HUDEP-2 (cell line): ENCODE measurements at regions not wholly inside any gene's neighbourhood (a gene's known extent, or its start where the extent isn't known, plus 50 kb on each side); places are given as distances from the start of the nearest gene placed in this dataset.

Experiments
- DNase-seq, 76 experiments: peaks; one replicate each; lab custom pipeline; 2025; ENCODE audit not compliant: unreplicated experiment in 76 of 76; lab: John Stamatoyannopoulos, UW

DNA sequence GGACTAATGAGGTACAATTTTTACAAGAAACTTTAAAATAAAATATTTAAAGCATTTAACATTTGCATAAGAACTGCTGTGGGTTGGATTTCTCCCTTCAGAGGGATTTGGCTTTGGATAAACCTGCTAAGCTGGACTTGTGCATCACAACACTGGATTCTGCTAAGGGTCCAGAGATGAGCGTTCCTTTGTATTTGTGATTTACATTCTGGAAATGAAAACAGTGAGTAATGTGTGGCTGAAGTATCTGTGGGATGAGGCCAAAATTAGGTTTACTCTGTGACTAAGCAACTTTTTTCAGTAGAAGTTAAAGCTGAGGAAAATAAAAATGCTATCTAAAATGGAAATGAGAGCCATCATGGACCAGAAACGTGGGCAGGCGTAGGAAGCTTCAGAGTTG, 494.3 kb downstream of the EPM2A start:
- DNase-seq, result no peak

DNA sequence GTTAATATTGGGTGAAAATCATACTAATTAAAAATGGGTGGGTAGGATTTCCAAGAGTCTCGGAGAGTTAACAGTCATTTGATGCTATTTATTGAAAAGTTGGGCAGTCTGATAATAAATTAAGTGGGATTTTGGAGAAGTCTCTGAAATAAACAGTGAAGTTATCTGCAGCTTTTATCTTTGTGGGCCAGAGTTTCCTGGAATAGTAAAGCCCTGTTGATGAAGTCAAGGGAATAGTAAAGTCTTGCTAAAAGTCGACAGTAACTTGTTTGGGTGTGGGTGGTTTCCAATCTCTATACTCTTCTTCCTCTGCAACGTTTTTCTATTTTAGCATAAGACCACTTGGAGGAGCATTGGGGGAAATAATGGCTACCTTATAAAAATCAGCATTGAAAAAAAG, 493.6 kb downstream of the EPM2A start:
- no peak for DNase-seq

DNA sequence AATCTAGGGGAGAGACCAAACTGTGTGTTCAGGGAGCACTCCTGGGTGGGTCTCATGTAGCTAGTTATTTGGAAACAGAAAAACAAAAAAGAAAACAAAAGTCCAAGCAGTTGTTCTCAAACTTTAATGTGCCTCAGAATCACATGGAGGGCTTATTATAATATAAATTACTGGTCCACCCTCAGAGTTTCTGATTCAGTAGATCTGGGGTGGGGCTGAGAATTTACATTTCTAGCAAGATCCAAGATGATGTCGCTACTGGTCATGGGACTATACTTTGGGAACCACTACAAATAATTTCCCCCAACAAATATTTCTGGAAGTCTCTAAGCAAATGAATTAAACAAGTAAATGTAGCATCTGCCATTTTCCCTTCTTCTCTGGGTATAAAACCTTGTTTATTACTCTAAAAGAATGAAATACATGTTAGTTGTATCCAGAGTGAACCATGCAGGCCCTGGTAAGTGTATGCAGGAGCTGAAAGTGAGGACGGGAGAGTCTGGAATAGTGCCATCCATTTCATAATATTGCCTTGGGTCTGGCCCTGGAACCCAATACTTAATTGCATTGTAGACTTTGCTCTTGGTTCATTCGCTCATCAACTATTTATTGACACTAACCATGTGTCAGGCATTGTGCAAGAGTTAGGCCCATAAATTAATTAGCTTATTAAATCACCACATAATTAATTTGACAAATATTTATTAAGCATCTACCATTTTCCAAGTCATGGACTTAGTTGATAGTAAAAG, 490.8 kb downstream of the EPM2A start:
- DNase-seq, result no peak

DNA sequence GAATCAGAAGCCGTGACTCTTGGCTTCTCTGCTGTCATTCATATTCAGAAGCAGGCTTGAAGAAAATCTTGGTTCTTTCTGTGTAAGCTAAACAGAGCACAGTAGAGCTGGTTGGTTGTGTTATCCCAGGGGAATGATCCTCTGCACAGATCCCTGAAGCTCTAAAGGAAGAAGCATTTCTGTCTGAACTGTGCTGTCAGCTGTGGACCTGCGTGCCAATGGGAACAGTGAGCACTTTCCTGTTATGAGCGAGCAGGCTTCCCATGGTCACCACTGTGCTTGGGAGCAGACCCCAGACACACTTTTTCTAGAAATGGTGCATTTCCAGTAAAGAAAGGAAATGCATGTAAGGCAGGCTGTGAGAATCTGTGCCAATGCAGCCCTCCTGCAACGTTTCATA, 490.2 kb downstream of the EPM2A start:
- DNase-seq, result no peak

DNA sequence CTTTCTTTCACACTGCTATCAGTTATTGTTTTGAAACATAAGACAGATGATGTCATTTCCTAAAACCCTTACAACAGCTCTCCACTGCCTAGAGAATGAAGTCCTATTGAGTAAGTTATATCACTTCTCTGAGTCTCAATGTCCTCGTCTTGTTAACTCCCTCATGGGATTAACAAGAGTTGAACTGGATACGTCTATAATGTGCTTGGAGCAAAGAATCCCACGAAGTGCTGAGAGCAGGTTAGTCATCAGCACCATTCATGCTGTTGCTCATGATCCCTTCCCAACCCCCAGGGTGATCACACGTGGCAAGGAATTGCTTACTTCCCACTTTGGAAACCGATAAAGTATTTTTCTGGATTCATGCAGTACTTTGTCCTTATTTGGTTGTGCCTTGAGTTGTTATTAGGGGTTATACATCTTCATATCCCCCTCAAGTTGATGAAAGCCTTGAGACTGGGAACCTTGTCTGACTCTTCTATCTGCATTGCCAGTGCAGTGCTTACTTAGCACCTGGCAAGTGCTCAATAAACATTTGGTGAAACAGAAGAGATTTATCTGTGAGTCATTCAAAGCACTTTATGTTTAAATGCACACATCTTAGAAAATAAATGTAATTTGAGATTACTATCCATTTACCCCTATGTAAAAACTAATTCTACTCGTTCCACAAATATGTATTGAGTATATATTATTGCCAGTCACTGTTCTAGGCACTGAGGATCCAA, 487.5 kb downstream of the EPM2A start:
- no peak for DNase-seq

DNA sequence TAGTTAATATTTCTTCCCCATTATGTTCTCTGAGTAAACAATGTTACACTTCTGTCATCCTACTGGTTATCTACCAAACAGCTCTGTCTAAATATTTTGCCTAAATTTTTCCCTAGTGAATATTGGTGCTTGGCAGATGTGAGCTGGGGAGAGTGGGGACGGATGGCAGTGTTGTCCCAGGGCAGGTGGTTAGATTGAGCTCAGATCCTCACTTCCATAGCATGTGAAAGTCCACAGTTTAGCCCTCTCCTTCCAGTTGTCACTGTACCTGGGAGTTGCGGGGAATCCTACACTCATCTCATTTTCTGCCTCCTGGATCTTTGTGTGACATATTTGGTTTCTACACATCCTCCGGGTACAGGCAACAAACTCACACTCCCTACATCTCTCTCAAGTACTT, 484.9 kb downstream of the EPM2A start:
- no peak for DNase-seq

DNA sequence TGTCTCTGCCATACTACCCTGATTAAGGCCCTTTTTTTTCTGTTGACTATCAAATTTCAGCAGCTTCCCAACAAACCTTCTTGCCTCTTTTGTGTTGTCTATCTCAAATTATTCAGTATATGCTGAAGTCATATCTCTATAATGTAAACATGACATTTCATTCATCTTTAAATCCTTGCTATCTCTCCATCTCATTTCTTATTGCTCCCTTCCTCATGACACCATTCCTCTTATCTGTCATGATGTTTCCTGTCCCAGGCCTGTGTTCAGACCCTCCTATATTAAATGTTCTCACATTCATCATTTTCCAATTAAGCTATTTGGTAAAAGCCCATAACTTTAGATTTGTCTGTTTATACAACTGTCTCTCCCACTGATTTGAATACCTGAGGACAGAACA, 482.6 kb downstream of the EPM2A start:
- DNase-seq, result no peak

DNA sequence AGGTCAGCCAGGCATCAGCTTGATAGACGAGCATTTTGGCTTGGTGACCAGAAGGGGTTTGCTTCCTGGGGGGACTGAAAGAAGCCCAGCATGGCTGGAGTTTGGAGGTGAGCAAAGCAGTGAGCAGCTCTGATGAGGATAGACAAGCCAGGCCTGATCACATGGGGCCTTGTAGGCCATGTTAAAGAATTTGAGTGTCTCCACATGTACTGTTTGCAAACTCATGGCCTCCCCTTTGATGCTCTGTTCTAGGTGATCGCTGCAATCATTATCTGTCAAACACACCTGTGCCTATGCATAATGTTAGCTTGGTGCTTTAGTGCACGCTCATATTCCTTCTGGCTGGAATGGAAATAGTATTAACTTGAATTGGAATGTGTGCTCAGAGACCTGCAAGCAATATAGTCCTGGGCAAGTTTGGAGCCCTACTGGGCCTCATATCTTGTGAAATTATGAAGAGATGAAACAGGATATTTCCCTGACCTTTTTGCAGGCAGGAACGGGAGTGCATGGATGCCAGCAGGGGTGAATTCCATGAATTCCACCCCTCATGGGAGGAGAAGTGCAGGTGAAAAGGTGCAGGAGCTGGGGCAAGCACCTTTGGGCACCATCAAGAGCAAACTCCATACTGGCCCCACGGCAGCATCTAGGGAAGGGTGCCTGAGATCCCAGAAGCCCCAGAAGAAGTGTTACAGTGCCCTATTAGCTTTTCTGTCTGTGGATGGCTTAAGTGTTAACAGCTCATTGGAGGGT, 480.5 kb downstream of the EPM2A start:
- DNase-seq, result no peak

DNA sequence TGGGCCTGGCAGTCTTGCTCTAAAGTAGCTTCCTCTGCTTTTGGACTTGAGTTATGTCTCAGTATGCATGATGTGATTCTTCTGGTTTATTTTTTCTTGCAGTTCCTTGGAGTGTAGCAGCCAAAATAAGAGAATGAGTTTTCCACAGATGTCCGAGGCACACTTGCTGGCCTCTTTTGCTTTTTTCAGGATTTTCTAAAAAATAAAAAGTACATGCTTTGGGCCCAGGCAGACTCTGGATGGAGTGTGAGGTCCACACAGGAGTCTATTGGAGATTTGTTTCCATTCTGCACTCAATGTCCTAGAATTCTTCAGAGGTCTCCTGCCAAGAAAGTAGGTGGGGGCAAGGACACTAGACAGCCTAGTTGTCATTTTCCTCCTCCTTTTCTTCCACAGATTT, 477.6 kb downstream of the EPM2A start:
- no peak for DNase-seq

DNA sequence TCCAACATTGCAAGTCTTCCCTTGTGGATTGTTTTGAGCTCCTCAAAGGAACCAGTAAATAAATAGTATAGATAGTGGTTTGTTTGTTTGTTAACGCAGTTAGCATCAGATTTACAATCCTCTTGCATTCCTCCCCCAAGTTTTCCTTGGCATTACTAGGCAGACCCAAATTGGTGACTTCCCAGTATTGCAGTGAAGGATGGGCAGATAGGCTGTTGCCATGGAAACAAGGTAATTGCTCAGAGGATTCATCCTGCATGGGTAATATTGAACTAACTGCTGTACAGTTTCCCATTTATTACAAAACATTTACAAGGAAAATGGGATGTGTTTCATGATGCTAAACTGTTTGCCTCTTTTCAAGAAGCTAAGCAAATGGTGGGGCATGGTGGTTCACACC, 477.2 kb downstream of the EPM2A start:
- no peak for DNase-seq

DNA sequence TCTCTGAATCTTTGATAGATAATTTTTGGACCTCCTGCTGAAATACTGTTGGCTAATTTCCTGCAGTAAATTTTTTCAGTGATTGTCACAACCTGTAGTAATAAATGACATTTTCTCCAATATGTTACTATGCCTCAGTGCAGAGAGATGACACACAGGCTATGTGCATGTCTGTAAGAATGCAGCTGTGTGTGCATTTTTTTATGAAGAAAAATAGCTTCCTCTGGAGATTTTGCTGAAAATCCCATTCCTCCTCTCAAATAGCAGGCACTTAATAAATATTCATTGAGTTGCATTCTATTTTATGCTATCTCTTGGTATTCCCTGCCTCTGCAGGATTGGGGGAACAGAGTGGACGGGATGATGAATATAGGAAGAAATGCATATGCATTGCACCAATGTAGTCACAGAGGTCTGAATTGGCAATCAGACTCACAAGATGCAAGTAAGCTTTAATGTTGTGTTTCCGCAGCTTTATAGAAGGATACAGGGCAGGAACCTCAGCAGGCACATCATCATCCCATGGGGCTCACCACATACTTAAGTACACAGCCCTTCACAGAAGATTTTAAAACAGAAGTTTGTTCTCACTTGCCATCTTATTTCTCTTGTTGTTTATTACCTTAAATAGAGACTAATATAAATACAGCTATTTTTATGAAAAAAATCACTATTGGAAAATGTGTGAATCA, 474.7 kb downstream of the EPM2A start:
- no peak for DNase-seq

DNA sequence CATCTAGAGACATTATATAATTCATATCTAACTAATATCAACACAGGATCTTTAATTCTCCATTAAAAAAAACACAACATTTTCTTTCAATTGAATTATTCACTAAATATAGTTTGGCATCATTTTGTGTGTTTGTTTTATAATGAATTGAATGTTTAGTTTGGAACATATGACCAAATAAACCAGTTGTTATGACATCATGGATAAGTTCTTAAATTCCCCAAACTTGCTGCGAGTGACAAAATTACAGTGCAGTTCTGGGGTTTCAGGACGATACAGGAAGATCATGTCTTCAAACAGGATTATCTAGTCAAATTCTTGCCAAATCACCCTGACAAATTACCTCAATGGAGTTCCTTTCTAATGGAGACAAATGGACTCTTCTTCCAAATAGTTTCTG, 473.6 kb downstream of the EPM2A start:
- DNase-seq, result no peak

DNA sequence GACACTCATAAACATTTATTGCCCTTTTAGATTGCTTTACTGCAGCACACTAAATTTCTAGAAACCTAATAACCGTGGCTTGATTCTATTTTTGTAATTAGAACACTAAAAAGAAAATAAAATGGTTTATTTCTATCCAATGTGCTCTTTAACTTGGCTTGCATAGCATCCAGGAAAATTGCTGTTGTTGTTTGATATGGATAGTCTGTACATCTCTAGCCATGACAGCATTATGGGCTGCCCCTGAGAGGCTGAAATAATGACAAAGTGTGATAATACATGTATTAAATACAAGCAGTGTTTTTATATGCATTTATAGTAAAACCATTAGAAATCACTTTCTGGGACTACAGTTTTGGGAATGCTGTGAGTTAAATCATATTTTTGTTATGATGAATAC, 472.5 kb downstream of the EPM2A start:
- no peak for DNase-seq

DNA sequence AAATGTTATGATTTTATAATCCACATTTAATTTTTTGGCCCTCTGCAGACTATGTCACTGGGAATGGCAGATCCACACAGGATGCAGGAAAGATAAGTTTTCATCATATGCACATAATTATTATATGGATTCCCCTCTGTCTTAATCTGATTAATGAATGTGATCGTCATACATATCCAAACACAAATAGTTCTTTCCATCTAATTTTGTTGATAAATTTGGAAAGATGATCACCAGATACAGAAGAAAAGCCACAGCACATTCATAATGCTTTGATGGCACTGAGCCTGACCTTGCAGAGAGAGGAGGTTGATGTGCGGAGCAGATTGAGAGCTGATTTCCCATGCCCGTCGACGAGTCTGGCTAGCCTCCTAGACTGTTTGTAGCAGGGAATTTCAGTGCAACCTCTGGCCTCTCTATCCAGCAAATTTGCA, 471.5 kb downstream of the EPM2A start:
- DNase-seq, result no peak

DNA sequence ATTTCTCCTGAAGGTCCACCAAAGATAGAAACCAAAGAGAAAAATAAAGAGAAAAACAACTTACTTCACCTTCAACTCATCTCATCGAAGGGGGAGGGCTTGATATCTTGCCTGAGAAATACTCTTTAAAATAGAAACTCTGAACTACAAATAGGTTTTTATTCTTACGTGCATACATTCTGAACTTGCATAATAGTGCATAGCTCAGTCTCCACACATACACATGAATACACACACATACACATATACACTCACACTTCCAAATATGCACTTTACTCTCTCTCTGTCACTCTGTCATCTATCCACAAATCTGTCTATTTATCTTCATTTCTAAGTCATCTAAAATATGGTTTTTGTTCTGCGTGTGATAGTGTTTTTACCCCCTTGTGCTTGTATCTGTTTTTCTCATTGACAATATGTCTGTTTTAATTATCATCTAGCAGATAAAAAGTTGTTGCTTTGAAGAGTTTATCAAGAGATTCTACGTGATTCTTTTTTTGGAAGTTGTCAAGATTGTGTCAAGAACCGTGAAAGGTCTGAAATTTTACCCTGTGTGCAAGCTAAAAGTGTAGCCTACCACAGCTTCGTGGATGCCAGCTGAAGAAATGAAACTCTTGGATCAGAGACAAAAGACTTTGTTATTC, 468.8 kb downstream of the EPM2A start:
- DNase-seq, result no peak

DNA sequence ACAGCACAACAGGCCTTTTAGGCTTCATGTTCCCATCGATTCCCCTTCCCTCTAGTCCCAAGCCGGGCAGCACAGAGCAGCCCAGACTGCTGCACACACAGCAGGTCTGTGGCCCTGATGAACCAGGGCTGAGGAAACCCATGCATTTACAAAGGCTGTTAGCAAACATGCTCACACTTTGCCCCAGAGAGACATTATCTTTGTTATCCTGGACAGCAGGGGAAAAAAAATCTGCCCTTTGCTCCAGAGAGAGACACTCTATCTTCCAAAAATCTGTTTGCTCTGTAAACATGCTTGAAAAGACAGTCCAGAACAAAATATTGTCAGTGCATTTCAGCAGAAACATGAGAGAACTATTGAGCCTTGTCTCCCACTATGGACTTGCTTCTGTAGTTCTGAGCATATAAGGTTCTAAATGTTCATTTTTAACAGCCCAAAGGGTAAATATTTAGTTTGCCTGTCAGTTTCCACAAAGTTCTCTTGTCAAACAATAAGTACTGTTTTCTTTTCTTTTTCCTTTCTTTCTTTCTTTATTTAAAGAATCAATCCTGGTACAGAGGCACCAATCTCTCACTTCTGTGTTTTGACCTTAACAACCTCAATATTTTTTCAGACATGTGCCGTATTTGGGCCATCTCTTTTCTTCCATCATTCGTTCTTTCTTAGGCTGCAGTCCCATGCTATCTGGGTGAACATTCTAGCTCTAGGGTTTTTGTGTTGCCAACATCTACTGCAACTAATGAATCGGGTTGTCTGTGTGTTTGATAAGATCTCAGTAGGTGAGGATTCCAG, 468.0 kb downstream of the EPM2A start:
- no peak for DNase-seq

DNA sequence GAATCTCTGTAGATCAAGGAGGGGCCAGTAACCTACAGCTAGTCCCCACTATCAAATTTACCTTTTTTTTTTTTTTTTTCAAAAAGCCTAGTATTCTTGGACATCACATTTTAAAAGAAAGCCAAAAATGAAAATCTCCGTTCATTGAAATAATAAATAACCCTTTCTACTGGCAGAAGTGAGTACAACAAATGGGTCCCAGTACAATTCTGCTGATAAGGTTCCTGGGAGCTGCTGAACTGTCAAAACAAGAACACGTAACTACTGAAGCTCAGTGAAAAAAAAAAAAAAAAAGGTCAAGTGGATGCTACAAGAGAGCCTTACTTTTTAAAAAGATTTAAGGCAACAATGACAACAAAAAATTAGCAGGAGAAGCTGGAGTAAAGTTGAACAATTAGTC, 464.9 kb downstream of the EPM2A start:
- no peak for DNase-seq

DNA sequence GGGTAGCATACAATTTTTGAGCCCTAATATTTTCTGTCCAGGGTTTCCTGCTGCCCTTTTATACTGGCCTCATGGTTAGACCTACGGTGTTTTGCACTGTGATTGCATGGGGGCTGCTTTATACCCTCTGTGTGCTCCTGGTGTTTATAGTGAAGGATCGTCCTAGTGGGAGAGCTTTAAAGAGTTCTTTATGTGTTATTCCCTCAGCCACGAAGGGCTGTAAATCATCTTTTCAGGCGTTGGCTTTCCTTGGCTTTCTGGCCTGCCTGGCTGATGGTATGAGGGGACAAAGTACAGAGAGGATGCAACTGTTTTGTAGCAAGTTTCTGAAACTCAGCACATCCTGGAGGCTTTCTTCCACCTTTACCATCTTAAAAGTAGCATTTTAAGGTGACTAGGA, 464.3 kb downstream of the EPM2A start:
- no peak for DNase-seq

DNA sequence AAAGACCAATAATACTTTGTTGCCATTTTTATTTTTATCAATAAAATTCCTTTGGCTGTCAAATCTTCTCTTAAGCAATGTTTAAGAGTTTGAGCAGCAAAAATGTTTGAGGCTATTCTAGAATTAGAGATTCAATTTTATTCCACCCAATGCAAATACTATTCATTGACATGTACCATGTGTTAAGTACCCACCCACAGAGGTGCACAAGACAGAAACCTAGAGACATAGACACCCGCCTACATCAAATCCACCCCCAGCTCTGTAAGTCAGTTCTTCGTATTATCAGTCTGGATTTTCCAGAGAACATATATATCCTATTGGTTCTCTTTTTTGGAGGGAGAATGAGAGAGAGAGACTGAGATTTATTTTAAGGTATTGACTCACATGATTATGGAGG, 463.7 kb downstream of the EPM2A start:
- DNase-seq, result no peak

DNA sequence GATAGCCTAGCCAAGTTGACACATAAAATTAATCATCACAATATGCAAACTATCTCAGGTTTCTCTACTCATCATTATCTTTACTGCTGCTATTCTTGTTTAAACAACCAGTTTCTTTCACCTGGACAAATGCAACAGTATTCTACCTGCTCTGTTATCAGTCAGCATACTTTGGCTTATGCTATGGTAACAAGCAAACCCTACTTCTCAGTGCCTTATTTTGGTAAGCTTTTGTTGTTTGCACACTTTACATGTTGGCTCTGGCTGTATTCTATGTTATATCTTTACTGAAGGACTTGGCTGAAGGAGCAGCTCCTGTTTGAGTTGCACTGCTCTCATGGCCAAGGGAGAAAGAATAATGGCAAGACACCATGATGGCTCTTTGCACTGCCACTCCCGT, 463.1 kb downstream of the EPM2A start:
- DNase-seq, result no peak
